HG02938 (cell line): ENCODE measurements at regions not wholly inside any gene's neighbourhood (a gene's known extent, or its start where the extent isn't known, plus 50 kb on each side); places are given as distances from the start of the nearest gene placed in this dataset.
"Not testable (repeated sequence)": the region's sequence is repeated elsewhere in the genome, so short reads cannot be mapped to it uniquely, and the experiment has no call there.

Experiments used
- ATAC-seq: cut with Tn5 transposase; IDR thresholded peaks from one replicate; pipeline ENCODE4 v1.9.1; 2021; ENCODE audit warnings: mild to moderate bottlenecking, moderate library complexity; ENCODE audit not compliant: unreplicated experiment

DNA sequence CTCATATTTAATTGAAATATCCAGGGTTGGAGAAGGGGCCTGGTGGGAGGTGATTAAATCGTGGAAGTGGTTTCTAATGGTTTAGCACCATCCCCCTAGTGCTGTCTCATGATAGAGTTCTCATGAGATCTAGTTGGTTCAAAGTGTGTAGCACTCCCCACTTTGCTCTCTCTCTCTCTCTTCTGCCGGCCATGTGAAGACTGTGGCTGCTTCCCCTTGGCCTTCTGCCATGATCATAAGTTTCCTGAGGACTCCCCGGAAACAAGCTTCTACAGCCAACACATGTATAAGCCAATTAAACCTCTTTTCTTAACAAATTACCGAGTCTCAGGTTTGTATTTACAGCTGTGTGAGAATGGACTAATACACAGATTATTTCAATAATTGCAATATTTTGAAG, 305.8 kb upstream of the KCND2 start:
- no peak for ATAC-seq

GRCh38 chr7:119968411-119968810, 304.6 kb upstream of the KCND2 start:
- ATAC-seq: not testable (repeated sequence)

- ATAC-seq: no peak
Measured at GRCh38 chr7:119969054-119969453, 303.9 kb upstream of the KCND2 start.

DNA sequence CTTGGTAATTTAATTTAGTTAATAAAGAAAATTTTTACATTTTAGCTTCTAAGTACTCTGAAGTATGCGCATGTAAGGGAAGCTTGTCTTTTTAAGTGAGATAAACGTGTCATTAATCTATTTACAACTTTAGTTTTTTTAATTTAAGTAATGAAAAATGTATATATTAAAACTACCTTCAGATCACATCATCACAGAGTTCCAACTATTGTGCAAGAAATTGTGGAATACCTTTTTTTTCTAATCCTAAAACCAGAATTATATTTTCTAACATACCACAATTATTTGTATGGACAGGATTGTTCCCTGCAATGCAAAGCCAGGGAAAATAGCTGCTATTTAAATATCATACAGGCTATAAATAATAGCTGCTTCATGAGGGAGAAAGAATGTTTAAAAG, 303.2 kb upstream of the KCND2 start:
- ATAC-seq: no peak

DNA sequence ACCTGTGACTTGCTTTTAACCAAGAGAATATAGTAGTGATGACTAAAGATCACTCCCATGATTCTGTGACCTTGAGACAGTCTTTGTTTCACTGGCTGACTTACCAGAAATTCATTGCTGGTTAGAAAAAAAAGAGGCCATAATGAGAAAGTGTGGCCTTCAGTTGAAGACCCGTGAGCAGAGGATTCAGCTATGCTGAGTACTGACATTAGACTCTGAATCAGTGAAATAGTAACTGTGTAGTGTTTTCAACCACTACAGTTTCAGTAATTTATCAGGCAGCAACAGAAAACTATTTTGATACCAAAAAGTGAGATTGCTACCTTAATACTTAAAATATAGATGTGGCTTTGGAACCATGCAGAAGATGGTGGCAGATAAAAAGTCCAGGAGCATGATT, 298.0 kb upstream of the KCND2 start:
- no peak for ATAC-seq

- no peak for ATAC-seq
Measured at GRCh38 chr7:119982884-119983283, 290.1 kb upstream of the KCND2 start.

GRCh38 chr7:119983468-119983867, 289.5 kb upstream of the KCND2 start:
- ATAC-seq: no peak

DNA sequence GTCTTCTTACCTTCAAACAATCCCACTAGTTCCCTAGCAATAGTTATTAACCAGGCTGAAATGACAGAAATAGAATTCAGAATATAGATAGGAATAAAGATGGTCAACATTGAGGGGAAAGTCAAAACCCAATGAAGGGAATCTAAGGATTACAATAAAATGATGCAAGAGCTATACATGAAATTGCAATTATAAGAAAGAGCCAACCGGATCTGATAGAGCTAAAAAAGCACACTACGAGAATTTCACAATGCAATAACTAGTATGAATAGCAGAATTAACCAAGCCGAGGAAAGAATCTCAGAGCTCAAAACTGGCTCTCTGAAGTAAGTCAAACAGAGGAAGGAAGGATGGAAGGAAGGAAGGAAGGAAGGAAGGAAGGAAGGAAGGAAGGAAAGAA, 288.7 kb upstream of the KCND2 start:
- no peak for ATAC-seq

DNA sequence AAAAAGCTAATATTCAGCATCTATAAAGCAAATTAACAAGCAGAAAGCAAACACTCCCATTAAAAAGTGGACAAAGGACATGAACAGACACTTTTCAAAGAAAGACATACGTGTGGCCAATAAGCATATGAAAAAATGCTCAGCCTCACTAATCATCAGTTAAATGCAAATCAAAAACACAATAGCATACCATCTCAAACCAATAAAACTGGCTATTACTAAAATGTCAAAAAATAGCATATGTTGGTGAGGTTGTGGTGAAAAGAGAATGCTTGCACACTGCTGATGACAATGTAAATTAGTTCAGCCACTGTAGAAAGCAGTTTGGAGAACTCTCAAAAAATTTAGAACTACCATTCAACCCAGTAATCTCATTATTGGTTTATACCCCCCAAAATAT, 284.6 kb upstream of the KCND2 start:
- no peak for ATAC-seq

DNA sequence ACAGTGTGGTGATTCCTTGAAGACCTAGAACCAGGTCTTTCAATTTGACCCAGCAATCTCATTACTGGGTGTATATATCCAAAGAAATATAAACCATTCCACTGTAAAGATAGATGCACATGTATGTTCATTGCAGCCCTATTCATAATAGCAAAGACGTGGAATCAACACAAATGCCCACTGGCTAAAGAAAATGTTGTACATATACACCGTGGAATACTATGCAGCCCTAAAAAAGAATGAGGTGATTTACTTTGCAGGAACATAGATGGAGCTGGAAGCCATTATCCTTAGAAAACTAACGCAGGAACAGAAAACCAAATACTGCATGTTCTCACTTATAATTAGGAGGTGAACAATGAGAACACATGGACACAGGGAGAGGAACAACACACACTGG, 278.0 kb upstream of the KCND2 start:
- ATAC-seq: no peak

- ATAC-seq: no peak
Measured at GRCh38 chr7:119996634-119997033, 276.3 kb upstream of the KCND2 start.

DNA sequence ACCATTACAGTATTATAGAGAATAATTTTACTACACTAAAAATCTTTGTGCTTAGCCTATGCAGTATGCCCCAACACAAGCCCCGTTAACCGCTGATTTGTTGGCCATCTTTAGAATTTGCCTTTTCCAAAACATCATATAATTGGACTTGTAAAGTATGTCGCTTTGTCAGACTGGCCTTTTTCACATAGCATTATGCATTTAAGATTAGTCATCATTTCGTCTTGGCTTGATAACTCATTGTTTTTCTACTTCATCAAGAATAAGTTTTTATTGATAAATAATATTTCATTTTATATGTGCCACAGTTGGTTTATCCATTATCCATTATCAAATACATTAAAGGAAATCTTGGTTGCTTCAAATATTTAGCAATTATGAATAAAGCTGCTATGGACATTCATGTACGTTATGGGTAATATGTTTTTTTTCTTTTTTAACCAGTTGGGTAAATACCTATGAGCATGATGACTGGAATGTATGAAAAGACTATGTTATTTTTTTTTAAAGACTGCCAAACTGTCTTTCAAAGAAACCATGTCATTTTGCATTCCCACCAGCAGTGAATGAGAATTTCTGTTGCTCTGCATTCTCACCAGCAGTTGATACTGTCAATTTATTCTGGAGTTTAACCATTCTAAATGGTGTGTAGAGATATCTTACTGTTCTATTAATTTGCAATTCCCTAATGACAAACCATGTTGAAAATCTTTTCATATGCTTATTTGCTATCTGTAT, 273.1 kb upstream of the KCND2 start:
- ATAC-seq: no peak

- ATAC-seq: no peak
Measured at GRCh38 chr7:120005720-120006119, 267.3 kb upstream of the KCND2 start.

- ATAC-seq: not testable (repeated sequence)
Measured at GRCh38 chr7:120014301-120014700, 258.7 kb upstream of the KCND2 start.

DNA sequence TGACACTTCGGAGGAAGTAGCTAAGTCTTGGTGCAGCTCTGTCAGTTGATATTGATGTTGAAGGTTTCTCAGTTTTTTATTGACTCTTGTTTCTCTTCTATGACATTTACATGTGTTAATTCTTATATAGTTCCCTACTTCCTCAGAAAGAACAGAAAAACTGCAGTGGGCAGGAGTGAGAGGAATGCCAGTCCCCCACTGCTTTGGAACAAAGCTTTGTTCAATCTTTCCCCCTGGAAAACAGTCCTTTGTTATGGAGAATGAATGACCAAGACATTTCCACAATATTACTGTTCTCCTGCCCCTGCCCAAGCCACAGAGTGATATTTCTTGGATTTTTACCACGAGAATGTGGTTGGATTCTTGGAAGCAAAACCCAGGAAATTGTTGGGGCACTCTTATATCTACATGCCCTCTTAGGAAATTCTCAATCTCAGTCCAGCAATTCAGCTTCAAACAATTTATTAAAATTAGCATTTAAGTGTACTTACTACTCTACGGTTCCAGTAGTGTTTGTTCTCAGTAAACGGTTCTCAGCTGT, 258.0 kb upstream of the KCND2 start:
- ATAC-seq: no peak

DNA sequence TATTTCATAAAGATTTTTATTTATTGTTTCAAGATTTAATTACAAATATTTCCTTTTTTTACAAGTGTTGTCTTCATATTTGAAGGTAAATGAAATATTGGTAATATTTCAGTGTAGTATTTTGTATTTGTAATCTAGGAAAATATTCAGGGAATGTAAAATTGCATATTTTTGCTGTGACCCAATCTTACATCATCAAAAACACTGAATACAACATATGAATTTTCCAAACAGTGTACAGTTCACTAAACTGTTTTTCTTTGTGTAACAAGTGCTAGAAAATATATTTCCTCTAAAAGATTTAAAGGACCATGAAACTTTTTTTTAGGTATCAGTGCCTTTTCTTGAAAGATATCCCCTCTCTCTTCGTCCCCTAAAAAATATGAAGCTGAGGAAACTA, 251.9 kb upstream of the KCND2 start:
- ATAC-seq: no peak

GRCh38 chr7:120023494-120024167, 249.3 kb upstream of the KCND2 start:
- ATAC-seq: no peak

- no peak for ATAC-seq
Measured at GRCh38 chr7:120028636-120029035, 244.3 kb upstream of the KCND2 start.

DNA sequence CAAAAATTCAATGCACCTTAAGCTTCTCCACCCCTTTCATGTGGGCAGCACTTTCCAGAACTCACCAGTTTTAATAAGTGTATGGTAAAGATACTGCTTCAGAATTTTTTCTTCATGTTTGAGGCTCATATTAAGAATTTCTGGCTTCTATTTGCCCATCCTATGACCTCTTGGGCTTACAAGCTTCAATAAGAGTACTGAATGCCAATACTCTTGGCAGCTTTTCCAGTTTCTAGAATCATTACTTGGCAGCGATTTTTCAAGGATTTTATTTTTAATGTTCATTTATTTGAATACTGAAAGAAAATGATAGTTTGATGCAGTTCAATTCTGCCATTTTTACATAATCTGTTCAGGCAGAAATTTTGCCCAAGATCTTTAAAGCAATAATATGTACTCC, 242.1 kb upstream of the KCND2 start:
- no peak for ATAC-seq

DNA sequence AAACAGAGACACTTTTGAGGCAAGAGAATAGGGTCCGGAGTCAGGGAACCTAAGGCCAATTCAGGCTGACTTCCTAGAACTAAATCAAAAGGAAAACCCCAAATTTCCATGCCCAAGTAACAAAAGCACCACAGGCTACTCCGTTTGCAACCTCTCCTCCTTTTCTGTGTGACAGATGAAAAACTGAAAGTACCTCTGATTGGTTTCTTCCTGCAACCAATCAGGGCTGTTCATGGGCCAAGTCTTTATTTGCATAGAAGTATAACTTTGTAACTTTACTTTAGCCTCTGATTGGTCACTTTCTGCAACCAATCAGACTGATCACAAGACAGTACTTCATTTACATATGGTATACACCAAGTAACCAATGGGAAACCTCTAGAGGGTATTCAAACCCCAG, 239.9 kb upstream of the KCND2 start:
- no peak for ATAC-seq

DNA sequence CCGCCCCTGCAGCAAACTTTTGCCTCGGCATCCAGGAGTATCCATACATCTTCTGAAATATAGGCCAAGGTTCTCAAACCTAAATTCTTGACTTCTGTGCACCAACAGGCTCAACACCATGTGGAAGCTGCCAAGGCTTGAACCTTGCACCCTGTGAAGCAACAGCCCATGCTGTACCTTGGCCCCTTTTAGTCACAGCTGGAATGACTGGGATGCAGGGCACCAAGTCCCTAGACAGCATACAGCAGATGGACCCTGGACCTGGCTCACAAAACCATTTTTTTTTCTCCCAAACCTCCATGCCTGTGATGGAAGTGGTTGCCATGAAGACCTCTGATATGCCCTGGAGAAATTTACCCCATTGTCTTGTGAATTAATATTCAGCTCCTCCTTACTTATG, 233.8 kb upstream of the KCND2 start:
- ATAC-seq: no peak

GRCh38 chr7:120041798-120042197, 231.2 kb upstream of the KCND2 start:
- no peak for ATAC-seq
